HG02885 (cell line): ENCODE measurements at regions not wholly inside any gene's neighbourhood (a gene's known extent, or its start where the extent isn't known, plus 50 kb on each side); places are given as distances from the start of the nearest gene placed in this dataset.

Experiments
- ATAC-seq: cut with Tn5 transposase; IDR thresholded peaks from one replicate; pipeline ENCODE4 v1.9.1; 2021; ENCODE audit warnings: mild to moderate bottlenecking; ENCODE audit not compliant: unreplicated experiment, poor library complexity

- no peak for ATAC-seq
These were observed 288.9 kb upstream of the DPH6 start for GRCh38 chr15:35834866-35835265.

DNA sequence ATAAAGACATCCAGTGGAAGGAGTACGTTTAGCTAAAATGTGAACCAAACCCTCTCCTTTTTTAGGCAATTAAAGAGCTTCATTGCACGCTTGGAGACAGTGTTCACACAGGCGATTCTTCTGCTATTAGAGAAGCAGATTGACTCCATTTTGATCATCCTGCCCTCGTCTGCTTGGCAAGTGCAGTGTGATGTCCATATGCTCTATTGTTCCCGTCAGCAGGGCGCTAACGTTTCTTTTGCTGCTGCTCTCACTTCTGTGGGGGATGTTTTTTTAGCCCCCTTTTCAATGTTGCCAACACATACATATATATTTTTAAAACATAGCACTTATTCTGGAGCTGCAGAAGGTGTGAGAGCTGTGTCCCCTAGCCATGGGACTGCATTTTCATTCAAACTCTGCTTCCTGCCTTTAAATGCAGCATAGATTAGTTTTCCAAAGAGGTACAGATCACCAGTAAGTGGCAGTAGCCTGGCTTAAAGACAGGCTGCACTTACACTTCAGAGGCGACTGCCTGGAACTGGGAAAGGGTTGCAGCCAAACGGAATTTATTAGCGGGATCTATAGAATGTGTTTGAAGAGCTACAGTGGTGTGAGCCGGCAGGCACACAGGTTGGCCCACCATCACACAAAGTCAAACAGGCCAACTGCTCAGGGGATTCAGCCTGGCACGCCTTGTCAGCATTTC, 292.6 kb upstream of the DPH6 start:
- no peak for ATAC-seq

GRCh38 chr15:35842631-35843030, 296.7 kb upstream of the DPH6 start:
- no peak for ATAC-seq

- no peak for ATAC-seq
These were observed 297.5 kb upstream of the DPH6 start for GRCh38 chr15:35843498-35843897.

GRCh38 chr15:35850284-35850683, 304.3 kb upstream of the DPH6 start:
- no peak for ATAC-seq

GRCh38 chr15:35851491-35851890, 305.5 kb upstream of the DPH6 start:
- no peak for ATAC-seq

DNA sequence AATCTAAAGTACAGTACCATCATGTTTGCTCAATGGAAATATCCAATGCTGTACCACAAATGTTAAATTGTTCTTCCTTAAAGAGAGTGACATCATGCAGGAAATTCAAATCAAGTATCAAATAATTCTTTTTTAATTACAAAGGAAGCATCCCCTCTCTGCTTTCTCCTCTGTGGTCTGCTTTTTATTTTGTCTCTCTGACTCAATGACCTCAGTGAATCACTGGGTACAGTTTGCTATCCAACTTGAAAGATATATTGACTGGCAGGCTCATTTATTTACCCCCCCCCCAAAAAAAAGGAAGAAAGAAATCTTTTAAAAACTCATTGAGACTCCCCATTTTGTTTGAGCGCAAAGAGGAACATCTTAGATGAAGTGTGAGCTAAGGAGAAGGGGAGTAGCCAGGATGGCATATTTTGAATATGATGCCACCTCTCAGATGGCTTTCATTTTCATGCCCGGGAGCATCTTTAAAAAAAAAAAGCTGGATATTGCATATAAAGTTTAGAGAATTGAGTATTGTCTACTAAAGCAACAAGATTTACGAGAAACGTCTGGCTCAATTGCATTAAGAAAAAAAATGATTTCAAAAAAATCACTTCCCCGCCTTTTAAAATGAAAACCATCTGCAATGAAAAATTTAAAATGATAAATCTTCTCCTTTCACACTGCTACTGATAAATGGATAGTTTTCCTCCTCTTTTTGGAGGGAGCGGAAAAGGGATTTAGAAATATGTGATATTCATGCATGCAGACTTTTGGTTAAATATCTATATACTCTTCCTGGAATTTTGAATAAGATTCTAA, 307.1 kb upstream of the DPH6 start:
- ATAC-seq: no peak

DNA sequence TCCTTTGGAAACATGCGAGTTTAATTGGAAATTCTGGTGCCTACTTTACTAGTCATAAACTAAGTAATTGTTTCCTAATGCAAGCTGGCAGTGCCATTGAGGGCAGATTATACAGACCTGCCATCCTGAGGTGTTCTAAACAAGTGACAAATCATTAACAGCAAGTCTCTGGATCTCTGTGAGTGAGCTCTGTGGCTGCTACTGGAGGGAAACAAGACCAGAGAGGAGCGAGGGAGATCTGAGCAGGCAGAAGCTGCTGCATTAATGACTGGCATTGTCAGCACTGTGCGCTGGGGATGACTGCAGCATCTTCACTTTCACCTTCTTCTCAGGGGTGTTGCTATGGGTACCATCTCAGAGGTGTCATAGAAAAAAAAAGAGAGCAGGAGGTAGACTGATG, 308.4 kb upstream of the DPH6 start:
- ATAC-seq: no peak

GRCh38 chr15:35857567-35858226, 311.7 kb upstream of the DPH6 start:
- no peak for ATAC-seq

GRCh38 chr15:35858707-35859106, 312.7 kb upstream of the DPH6 start:
- no peak for ATAC-seq

DNA sequence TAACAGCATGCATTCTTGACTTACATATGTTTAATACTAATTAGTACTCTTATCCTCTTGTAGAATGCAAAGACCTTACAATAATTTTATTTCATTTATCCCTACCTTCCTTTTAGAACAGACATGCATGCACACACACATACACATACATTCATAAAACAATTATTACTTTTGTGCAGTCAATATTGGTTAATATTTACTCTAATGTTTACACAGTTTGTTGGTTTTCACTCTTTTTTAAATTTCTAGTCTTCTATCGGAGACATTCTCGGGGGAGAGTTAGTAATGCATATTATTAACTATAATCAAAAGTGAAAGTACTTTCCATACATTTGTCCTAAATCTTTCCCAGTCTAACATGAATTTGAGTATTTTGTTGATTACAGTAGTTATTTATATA, 317.7 kb upstream of the DPH6 start:
- ATAC-seq: no peak

DNA sequence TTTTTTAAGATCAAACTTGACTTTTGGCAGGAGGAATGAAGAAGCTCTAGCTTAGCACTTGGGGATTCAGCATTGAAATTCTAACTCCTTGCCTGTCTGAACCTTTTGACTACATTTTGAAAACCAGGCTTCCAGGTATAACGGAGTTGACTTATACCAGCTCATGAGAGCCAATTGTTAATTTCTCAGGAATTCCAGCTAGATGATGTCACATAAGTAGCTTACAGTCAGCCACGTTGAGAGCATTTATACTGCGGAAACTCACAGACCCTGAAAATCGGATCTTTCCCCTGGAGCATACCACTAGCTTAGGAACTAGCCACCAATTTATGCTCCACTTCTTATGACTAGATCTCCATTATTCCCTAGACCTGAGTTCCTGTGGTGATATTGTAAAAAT, 321.4 kb upstream of the DPH6 start:
- ATAC-seq: no peak

- no peak for ATAC-seq
These were observed 325.3 kb upstream of the DPH6 start for GRCh38 chr15:35871282-35871681.

- no peak for ATAC-seq
These were observed 325.8 kb upstream of the DPH6 start for GRCh38 chr15:35871812-35872211.

- no peak for ATAC-seq
These were observed 326.6 kb upstream of the DPH6 start for GRCh38 chr15:35872577-35872976.

DNA sequence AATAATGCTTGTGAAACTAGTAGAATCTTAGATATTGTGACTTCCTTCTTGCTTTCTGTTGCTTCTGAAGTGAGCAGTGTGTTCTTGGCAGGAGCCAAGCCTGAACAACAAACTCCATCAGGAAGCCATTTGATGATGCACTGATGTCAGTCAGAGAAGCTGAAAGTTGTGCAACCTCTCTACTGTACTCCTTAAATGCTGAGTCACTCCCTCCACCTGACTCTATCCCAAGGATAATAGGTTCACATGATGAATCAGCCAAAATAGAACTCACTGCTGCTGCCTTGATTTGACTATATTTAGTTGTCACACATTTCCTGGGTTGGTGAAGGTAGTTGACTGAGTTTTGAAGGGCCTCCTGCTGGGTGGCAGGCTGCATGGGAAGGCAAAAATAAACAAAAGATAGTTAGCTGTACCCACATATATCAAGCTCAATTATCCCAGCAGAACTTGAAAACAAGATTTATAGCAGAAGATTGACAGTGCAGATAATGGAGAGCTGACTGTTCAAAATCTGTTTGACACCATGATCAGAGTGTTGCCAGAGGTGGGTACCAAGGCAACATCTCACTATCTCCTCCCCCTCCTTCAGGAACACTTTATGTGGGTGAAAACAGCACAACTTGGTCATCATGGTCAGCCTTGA, 328.4 kb upstream of the DPH6 start:
- ATAC-seq: no peak

DNA sequence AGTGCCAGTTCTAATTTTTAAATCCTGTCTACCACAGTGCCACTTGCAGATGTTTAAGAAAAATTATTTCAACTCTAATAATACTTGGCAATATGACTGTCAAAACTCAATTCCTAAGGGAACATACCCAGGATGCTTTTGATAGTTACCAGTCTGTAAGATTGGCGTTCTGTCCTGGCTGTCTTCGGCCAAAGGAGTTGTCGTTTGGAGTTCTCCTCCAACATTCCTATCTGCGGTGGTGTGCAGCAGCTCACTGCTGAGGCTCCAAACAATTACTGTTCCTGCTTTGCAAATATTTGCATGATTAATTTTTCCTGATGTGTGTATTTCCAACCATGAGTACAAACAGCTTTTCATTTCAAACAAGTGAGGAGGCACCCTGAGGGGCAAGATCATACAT, 330.8 kb upstream of the DPH6 start:
- no peak for ATAC-seq

- no peak for ATAC-seq
These were observed 334.9 kb upstream of the DPH6 start for GRCh38 chr15:35880896-35881295.

DNA sequence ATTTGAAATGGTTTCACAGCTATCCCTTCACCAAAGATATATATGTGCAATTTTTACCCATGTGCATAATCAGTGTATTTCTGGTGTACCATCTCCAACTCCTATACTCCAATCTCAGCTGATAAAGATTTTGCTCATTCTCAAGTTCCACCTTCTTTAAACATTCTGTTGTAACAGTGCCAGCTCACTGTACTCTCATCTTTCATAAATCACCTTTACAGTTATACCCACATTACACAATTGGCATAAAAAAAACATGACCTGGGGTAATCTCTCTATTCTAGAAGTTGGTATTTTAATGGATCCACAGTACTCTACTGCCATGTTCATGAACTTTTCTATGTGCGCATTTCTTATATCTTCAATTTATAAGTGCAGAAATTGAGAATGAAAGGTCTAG, 339.9 kb upstream of the DPH6 start:
- no peak for ATAC-seq

GRCh38 chr15:35886765-35887164, 340.8 kb upstream of the DPH6 start:
- no peak for ATAC-seq

DNA sequence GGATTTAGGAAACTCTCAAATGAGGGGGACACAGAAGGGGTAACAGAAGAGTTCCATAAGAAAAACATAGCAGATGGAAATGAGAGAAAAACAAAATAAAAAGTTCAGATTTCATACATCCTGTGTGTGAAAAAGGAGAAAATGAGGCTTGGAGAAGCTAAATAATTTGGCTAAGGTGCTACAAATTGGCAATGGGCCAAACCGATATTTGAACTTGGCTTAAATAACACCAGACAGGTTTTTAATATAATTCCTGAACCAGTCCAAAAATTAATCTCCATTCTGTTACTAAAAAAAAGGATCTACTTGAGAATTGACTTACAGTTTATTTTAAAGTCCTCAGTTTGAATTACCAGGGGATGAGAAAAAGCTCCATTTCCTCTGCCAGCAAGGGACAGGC, 342.9 kb upstream of the DPH6 start:
- ATAC-seq: no peak
